ENCODE measurements at regions not wholly inside any gene's neighbourhood (a gene's known extent, or its start where the extent isn't known, plus 50 kb on each side); places are given as distances from the start of the nearest gene placed in this dataset.

GRCh38 chr10:130728531-130729215 lies 582.8 kb downstream of the TCERG1L start:
- no peak for DNase-seq

- DNase-seq = no peak
These were observed 581.6 kb downstream of the TCERG1L start for GRCh38 chr10:130729876-130730275.

GRCh38 chr10:130737186-130737585 lies 574.3 kb downstream of the TCERG1L start:
- DNase-seq = no peak

DNA sequence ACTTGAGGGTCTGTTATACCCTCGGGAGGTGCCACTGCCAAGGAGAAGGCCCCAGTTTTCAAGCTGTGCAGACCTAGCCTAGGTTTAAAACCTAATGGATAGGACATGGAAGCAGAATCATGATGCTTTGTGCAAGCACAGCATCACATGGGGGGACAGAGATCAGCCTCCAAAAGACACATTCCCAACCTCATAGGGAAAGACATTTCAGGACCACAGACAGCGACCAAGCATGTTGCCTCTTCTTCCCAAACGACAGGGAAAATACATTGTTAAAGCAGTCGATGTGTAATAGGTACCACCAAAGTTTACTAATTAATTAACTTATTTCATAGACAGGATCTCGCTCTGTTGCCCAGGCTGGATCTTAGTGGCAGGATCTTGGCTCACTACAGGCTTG lies 573.9 kb downstream of the TCERG1L start:
- DNase-seq = no peak

GRCh38 chr10:130739016-130739756 lies 572.3 kb downstream of the TCERG1L start:
- DNase-seq = no peak

- DNase-seq = no peak
These were observed 571.8 kb downstream of the TCERG1L start for GRCh38 chr10:130739757-130740145.

DNA sequence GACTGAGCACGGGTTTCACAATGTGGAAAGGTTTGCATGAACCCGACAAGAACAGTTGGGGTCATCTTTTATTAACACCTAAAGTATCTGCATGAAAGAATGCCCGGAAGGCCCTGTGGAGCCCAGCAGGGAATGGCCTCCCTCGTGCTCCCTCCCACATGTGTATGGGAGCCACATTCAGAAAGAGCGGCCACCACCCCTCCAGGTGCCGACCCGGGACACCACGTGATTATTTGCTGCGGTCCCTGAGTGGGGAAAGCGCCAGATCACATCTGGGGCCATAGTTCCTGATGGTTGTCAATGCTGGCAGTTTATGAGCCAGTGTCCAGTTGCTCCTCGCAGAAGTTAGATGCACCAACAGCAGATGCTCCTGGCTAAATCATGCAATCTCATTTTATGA lies 571.4 kb downstream of the TCERG1L start:
- no peak for DNase-seq

DNA sequence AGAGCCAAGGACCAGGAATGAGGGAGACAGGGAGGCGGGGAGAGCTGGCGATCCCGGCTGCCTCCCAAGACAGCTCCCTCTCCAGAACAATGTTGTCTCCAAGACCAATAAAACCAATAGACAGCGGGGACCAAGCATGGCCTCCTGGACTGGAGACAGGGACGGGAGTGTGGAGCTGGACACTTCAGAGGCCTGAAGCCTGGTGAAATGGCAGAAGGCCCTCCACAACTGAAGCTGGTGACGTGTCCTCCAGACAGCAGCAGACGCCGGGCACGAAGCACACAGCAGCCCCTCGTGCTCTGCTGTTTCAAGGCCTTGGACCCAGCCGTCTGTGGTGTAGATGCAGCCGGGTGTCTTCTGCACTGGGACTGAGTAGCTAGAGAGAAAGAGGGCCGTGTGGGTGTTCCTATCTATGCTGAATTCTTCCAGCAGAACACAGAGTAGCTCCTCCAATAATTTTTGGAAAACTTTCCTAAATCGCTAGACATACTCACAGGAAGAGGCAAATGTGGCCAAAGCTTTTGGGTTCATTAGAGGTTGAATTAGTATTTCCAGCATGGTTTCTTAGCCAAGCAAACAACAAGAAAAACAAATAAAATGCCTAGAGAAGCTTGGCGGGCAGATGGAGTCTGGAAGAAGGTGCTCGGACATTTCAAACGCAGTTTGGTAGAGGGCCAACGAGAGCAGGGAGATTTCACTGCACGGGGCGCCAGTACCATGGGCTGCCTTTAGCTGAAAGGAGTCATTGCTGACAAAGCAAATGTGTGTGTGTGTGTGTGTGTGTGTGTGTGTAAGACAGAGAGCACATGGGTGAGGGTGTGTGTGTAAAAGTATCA lies 570.4 kb downstream of the TCERG1L start:
- DNase-seq = no peak

DNA sequence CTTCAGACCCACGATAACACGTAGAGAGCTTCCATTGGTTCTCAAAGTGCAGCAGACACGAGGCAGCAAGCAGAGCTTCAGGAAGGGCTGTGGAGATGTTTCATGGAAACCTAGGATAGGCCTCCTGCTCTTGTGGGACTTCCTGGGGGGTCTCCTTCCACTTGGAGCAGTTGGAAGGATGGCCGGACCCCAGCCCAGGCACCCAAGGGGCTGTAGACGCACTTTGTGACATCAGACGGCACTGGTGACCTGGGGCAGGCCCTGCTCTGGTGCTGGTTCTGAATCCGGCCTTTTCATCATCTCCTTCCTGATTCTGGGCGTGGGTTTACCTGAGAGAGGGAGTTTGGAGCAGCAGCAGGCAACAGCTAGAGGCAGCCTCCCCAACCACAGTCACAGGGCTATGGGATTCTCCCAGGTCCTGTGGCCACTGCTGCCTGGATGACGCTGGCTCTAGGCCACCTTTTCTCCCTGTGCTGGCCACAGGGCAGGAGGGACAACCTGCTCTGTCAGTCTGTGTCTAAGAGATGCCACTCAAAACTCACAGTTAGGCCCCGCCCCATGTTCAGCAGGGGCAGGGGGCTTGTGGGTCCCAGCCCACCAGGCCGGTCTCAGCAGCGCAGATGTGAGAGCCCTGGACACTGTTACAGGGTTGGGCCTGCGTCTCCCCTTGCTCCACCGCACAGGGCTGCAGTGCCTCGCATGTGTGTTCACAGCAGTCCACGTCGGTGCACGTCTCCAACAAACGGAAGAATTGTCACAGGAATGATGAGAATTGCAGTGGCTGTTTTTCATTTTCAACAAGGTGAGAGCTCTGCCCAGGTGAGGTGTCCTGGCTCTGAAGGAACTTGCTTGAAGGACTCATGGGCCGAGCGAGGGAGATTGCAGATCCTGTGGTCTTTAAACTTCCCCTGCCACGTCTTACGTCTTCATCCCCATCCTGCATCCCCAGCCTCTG lies 569.3 kb downstream of the TCERG1L start:
- no peak for DNase-seq

DNA sequence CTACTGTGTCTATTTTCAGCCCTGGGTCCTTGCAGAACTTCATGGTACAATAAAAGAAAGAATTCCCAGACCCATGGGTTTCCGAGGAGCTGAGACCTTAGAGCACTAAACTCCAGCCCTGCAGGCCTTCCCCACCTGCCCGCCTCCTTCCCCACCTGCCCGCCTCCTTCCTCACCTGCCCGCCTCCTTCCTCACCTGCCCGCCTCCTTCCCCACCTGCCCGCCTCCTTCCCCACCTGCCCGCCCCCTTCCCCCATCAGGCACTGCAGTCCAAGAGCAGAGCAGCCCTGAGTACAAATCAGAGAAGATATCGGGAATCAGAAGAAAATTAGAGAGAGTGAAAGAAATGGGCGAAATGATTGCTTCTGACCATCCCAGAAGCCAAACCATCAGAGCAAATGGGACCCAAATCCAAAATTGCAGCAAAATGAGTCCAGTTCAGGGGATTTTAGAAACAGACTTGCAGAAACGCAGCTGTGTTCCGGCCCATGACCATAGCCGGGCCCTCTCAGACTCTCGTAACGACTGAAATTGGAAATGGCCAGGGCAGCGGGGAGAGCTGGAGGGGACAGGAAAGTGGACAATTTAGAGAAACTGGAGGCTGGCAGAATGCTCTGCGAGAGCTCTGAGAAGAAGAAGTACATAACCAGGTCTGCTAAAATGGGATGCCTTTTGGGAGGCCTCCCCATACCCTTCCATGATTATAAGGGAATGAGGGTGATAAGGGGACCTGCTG lies 568.4 kb downstream of the TCERG1L start:
- DNase-seq = no peak

GRCh38 chr10:130743751-130744271 lies 567.7 kb downstream of the TCERG1L start:
- DNase-seq = no peak

DNA sequence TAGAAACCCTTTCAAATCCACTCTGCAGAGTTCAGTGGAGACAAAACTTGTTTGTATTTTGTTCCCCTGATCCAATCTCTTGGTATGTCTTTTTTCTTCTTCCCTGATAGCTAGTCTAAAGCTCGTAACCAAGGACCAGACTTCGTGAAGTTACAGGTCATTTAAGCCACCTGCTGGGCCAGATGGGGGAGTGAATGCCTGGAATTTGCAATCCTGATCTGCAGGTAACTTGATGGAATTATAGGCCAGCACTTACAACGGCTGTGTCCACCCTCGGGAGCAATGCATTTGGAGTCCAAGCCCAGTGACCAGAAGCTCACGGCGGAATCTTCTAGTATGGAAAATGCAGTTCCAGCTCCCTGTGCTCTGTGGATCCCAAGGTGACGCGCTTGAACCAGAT lies 566.9 kb downstream of the TCERG1L start:
- DNase-seq = no peak

DNA sequence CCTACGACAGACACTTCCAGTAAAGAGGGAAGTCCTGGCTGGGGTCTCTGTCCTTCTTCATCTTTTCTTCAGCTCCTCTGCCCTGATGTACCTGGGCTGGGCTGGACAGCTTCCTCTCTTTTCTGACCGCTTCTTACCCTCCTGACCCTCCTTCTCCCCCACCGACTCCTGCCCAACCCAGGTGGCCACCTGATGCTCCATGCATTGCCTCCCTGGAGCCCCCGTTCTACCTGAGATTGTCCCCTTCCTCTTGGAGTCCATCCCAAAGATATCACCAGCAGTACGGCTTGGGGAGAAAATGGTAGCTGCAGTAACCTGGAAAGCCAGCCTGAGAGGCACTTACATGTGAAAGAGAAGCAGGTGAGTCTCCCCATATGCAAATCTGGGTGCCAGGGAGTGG lies 566.3 kb downstream of the TCERG1L start:
- no peak for DNase-seq

GRCh38 chr10:130745821-130746220 lies 565.7 kb downstream of the TCERG1L start:
- no peak for DNase-seq

DNA sequence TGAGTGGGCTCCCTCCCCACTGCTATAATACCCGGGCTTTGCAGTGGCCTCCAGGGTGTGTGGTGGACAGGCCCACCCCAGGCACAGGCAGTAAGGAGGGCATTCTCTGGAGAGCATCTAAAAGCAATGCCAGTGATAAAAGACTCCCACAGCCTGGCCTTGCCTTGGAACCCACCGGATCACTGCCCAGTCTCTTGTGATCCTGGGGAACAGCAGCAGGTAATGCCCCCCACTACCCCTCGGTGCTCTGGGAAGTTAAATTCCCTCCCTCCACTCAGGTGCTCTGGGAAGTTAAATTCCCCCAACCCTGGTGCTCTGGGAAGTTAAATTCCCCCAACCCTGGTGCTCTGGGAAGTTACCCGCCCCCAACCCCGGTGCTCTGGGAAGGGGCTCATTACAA lies 565.2 kb downstream of the TCERG1L start:
- DNase-seq = no peak

- DNase-seq = no peak
These were observed 564.2 kb downstream of the TCERG1L start for GRCh38 chr10:130747356-130747755.

GRCh38 chr10:130747946-130748345 lies 563.6 kb downstream of the TCERG1L start:
- DNase-seq = no peak

GRCh38 chr10:130748409-130749057 lies 563.0 kb downstream of the TCERG1L start:
- no peak for DNase-seq

DNA sequence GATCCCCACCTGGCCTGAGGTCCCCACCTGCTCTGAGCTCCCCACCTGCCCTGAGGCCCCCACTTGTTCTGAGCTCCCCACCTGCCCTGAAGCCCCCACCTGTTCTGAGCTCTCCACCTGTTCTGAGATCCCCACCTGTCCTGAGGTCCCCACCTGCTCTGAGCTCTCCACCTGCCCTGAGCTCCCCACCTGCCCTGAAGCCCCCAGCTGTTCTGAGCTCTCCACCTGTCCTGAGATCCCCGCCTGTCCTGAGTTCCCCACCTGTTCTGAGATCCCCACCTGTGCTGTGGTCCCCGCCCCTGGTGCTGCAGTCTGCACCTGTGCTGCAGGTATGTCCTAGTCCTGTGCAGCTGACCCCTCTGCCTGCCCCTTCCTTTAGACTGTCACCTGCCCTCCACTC lies 561.6 kb downstream of the TCERG1L start:
- DNase-seq = no peak

DNA sequence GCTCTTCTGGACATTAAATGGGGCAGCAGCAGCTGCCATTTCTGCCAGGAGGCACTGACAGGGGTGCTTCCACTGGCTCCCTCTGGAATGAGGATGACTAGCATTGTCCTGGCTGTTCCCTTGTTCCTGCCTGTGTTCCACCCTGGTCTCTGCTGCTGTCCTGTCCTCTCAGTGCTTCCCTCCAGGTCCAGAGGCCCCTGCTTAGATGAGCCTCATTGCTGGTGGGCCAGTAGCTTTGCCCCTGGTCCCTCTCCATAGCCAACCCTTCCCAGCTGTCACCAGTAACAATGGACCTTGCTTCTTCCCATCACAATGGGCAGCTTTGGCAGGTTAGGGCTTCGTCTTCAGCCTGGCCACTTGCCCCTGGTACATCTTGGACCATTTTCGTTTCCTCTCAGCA lies 561.1 kb downstream of the TCERG1L start:
- no peak for DNase-seq

All from NCI-H1417 (cell line).